Gastrocnemius medialis (tissue), 4 donors: ENCODE measurements at regions not wholly inside any gene's neighbourhood (a gene's known extent, or its start where the extent isn't known, plus 50 kb on each side); places are given as distances from the start of the nearest gene placed in this dataset.

ENCODE experiments used
- POLR2A ChIP-seq, 2 donors: fragments of 450-650 bp; IDR thresholded peaks; one replicate each; pipeline ENCODE4 v1.6.1; 2017; ENCODE audit warnings: antibody characterized with exemption in 2 of 2, mild to moderate bottlenecking in 2 of 2, moderate library complexity in 2 of 2
- TF ChIP-seq, protein P1 (sequence below), 5 experiments: fragments of 450-650 bp in 3 of 5; fragments of 200-600 bp in 2 of 5; sonication (generic) in 2 of 5; IDR thresholded peaks in 4 of 5; conservative IDR thresholded peaks in 1 of 5; 1 replicate in 4 of 5; 2 replicates in 1 of 5; pipeline ENCODE4 v1.5.1; 2016 to 2019; ENCODE audit warnings: antibody characterized with exemption in 5 of 5, mild to moderate bottlenecking in 3 of 5, moderate library complexity in 3 of 5

DNA sequence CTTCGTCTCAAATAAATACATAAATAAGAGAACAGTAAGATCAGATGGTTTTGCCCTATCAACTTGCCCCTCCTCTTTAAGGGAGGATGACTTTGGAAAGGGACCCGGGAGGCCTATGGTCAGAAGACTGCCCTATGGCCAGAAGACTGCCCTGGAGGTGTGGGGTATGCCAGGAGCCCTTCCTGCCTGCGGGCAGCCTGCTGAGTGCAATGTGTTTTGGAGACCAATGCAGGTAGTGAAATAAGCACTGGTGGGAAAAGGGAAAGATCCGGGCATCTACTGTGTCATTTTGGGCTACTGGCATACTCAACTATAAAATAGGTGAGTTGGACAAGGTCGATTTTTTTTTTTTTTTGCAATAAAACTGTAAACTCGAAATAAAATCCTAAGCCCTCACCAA lies 129.8 kb upstream of the SLC34A2 start:
- TF ChIP-seq, protein P1, sequence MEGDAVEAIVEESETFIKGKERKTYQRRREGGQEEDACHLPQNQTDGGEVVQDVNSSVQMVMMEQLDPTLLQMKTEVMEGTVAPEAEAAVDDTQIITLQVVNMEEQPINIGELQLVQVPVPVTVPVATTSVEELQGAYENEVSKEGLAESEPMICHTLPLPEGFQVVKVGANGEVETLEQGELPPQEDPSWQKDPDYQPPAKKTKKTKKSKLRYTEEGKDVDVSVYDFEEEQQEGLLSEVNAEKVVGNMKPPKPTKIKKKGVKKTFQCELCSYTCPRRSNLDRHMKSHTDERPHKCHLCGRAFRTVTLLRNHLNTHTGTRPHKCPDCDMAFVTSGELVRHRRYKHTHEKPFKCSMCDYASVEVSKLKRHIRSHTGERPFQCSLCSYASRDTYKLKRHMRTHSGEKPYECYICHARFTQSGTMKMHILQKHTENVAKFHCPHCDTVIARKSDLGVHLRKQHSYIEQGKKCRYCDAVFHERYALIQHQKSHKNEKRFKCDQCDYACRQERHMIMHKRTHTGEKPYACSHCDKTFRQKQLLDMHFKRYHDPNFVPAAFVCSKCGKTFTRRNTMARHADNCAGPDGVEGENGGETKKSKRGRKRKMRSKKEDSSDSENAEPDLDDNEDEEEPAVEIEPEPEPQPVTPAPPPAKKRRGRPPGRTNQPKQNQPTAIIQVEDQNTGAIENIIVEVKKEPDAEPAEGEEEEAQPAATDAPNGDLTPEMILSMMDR (IDR thresholded peaks at IDR 0.05 in 4 of 5, conservative IDR thresholded peaks at IDR 0.05 in 1 of 5): no peak
- no peak for TF ChIP-seq POLR2A (IDR thresholded peaks at IDR 0.05)
